Hepatic stellate cell (primary cell): ENCODE measurements at regions not wholly inside any gene's neighbourhood (a gene's known extent, or its start where the extent isn't known, plus 50 kb on each side); places are given as distances from the start of the nearest gene placed in this dataset.

ENCODE experiments used
- DNase-seq: peaks from one replicate; pipeline ENCODE4 v3.0.0; 2011; ENCODE audit warnings: low spot score

GRCh38 chr10:117716889-117717288 is 174.3 kb downstream of the EMX2 start:
- DNase-seq, result no peak

GRCh38 chr10:117718986-117719920 is 176.7 kb downstream of the EMX2 start:
- no peak for DNase-seq

GRCh38 chr10:117720931-117721835 is 178.6 kb downstream of the EMX2 start:
- no peak for DNase-seq

GRCh38 chr10:117721873-117722272 is 179.3 kb downstream of the EMX2 start:
- no peak for DNase-seq

GRCh38 chr10:117723343-117723742 is 180.8 kb downstream of the EMX2 start:
- DNase-seq, result no peak

- no peak for DNase-seq
Measured at GRCh38 chr10:117725993-117726392, 183.4 kb downstream of the EMX2 start.

GRCh38 chr10:117726596-117727295 is 184.2 kb downstream of the EMX2 start:
- no peak for DNase-seq

GRCh38 chr10:117727421-117727820 is 184.9 kb downstream of the EMX2 start:
- no peak for DNase-seq

GRCh38 chr10:117728087-117728486 is 185.5 kb downstream of the EMX2 start:
- DNase-seq, result no peak

- DNase-seq, result no peak
Measured at GRCh38 chr10:117729156-117729555, 186.6 kb downstream of the EMX2 start.

- no peak for DNase-seq
Measured at GRCh38 chr10:117731121-117731791, 188.7 kb downstream of the EMX2 start.

- no peak for DNase-seq
Measured at GRCh38 chr10:117734731-117735405, 192.3 kb downstream of the EMX2 start.

GRCh38 chr10:117736655-117737054 is 194.1 kb downstream of the EMX2 start:
- DNase-seq, result no peak

- no peak for DNase-seq
Measured at GRCh38 chr10:117740088-117740487, 197.5 kb downstream of the EMX2 start.

GRCh38 chr10:117740691-117741222 is 198.2 kb downstream of the EMX2 start:
- no peak for DNase-seq

GRCh38 chr10:117741524-117741923 is 199.0 kb downstream of the EMX2 start:
- no peak for DNase-seq

GRCh38 chr10:117743509-117743908 is 201.0 kb downstream of the EMX2 start:
- no peak for DNase-seq

- DNase-seq, result no peak
Measured at GRCh38 chr10:117745301-117745700, 202.8 kb downstream of the EMX2 start.

- DNase-seq, result no peak
Measured at GRCh38 chr10:117746541-117747448, 204.2 kb downstream of the EMX2 start.

GRCh38 chr10:117747636-117748035 is 205.1 kb downstream of the EMX2 start:
- DNase-seq, result no peak
